ENCODE measurements at regions not wholly inside any gene's neighbourhood (a gene's known extent, or its start where the extent isn't known, plus 50 kb on each side); places are given as distances from the start of the nearest gene placed in this dataset.
A peak's percentile ranks its signal among the peaks of the same experiment; 100 is the strongest.

GRCh38 chr13:109874484-109875454, 88.4 kb upstream of the IRS2 start:
- H3K36me3 ChIP-seq (ENCODE audit: control insufficient read depth, insufficient read depth, low read length), result no peaks in the 10 kb centered on the region
- H3K4me1 ChIP-seq (ENCODE audit: control insufficient read depth, insufficient read depth, low read length, poor library complexity, severe bottlenecking), result no peaks in the 10 kb centered on the region
- H3K27ac ChIP-seq (ENCODE audit: low read depth, low read length, severe bottlenecking), result no peak overlapping the region
- WGBS, 2 experiments (ENCODE audit: insufficient coverage in 2 of 2), result 87 to 94% methylated on average over 4 to 5 of the region's 6 CpGs
- no peaks in the 10 kb centered on the region for H3K9me3 ChIP-seq (ENCODE audit: control insufficient read depth, low read length)
- no peak overlapping the region for H3K4me3 ChIP-seq (ENCODE audit: extremely low read depth, insufficient read depth, low read length, poor library complexity, severe bottlenecking)

GRCh38 chr13:109873351-109874123, 87.2 kb upstream of the IRS2 start:
- 92 to 95% methylated on average over 10 to 17 of the region's 17 CpGs for WGBS, 2 experiments (ENCODE audit: insufficient coverage in 2 of 2)
- H3K4me1 ChIP-seq (ENCODE audit: control insufficient read depth, insufficient read depth, low read length, poor library complexity, severe bottlenecking), result no peaks in the 10 kb centered on the region

GRCh38 chr13:109872864-109873263, 86.5 kb upstream of the IRS2 start:
- Histone ChIP-seq H3K27ac (ENCODE audit: low read depth, low read length, severe bottlenecking) (no peak overlapping the region), H3K9me3 (ENCODE audit: control insufficient read depth, low read length) (no peaks in the 10 kb centered on the region), H3K4me1 (ENCODE audit: control insufficient read depth, insufficient read depth, low read length, poor library complexity, severe bottlenecking) (no peaks in the 10 kb centered on the region), H3K36me3 (ENCODE audit: control insufficient read depth, insufficient read depth, low read length) (no peaks in the 10 kb centered on the region), H3K4me3 (ENCODE audit: extremely low read depth, insufficient read depth, low read length, poor library complexity, severe bottlenecking) (no peak overlapping the region)
- no CpG with 5 or more reads among the region's 1 CpG for WGBS, 2 experiments (ENCODE audit: insufficient coverage in 2 of 2)

More at GRCh38 chr13:109873351-109874123, 87.2 kb upstream of the IRS2 start:
- no peaks in the 10 kb centered on the region for H3K9me3 ChIP-seq (ENCODE audit: control insufficient read depth, low read length)
- H3K27ac ChIP-seq (ENCODE audit: low read depth, low read length, severe bottlenecking), result no peak overlapping the region
- H3K36me3 ChIP-seq (ENCODE audit: control insufficient read depth, insufficient read depth, low read length), result no peaks in the 10 kb centered on the region
- no peak overlapping the region for H3K4me3 ChIP-seq (ENCODE audit: extremely low read depth, insufficient read depth, low read length, poor library complexity, severe bottlenecking)

GRCh38 chr13:109870696-109871370, 84.5 kb upstream of the IRS2 start:
- H3K4me1 ChIP-seq (ENCODE audit: control insufficient read depth, insufficient read depth, low read length, poor library complexity, severe bottlenecking), result no peaks in the 10 kb centered on the region
- no peaks in the 10 kb centered on the region for H3K36me3 ChIP-seq (ENCODE audit: control insufficient read depth, insufficient read depth, low read length)
- 80 to 88% methylated on average over 2 to 3 of the region's 9 CpGs for WGBS, 2 experiments (ENCODE audit: insufficient coverage in 2 of 2)

GRCh38 chr13:109870274-109870673, 83.9 kb upstream of the IRS2 start:
- Histone ChIP-seq H3K4me1 (ENCODE audit: control insufficient read depth, insufficient read depth, low read length, poor library complexity, severe bottlenecking) (no peaks in the 10 kb centered on the region), H3K4me3 (ENCODE audit: extremely low read depth, insufficient read depth, low read length, poor library complexity, severe bottlenecking) (no peak overlapping the region), H3K27ac (ENCODE audit: low read depth, low read length, severe bottlenecking) (no peak overlapping the region), H3K36me3 (ENCODE audit: control insufficient read depth, insufficient read depth, low read length) (no peaks in the 10 kb centered on the region), H3K9me3 (ENCODE audit: control insufficient read depth, low read length) (no peaks in the 10 kb centered on the region)
- 98 to 100% methylated on average over 6 of the region's 6 CpGs for WGBS, 2 experiments (ENCODE audit: insufficient coverage in 2 of 2)

More at GRCh38 chr13:109870696-109871370, 84.5 kb upstream of the IRS2 start:
- Histone ChIP-seq H3K27ac (ENCODE audit: low read depth, low read length, severe bottlenecking) (no peak overlapping the region), H3K9me3 (ENCODE audit: control insufficient read depth, low read length) (no peaks in the 10 kb centered on the region), H3K4me3 (ENCODE audit: extremely low read depth, insufficient read depth, low read length, poor library complexity, severe bottlenecking) (no peak overlapping the region)

GRCh38 chr13:109869312-109870237, 83.2 kb upstream of the IRS2 start:
- no peak overlapping the region for H3K4me3 ChIP-seq (ENCODE audit: extremely low read depth, insufficient read depth, low read length, poor library complexity, severe bottlenecking)
- 94 to 95% methylated on average over 38 to 43 of the region's 43 CpGs for WGBS, 2 experiments (ENCODE audit: insufficient coverage in 2 of 2)
- peak overlapping the region; percentile 16 for H3K27ac ChIP-seq (ENCODE audit: low read depth, low read length, severe bottlenecking)
- H3K36me3 ChIP-seq (ENCODE audit: control insufficient read depth, insufficient read depth, low read length), result no peaks in the 10 kb centered on the region
- no peaks in the 10 kb centered on the region for H3K9me3 ChIP-seq (ENCODE audit: control insufficient read depth, low read length)
- H3K4me1 ChIP-seq (ENCODE audit: control insufficient read depth, insufficient read depth, low read length, poor library complexity, severe bottlenecking), result no peaks in the 10 kb centered on the region

GRCh38 chr13:109868578-109869311, 82.4 kb upstream of the IRS2 start:
- H3K9me3 ChIP-seq (ENCODE audit: control insufficient read depth, low read length), result no peaks in the 10 kb centered on the region
- peak overlapping the region; percentile 16 for H3K27ac ChIP-seq (ENCODE audit: low read depth, low read length, severe bottlenecking)
- no peaks in the 10 kb centered on the region for H3K4me1 ChIP-seq (ENCODE audit: control insufficient read depth, insufficient read depth, low read length, poor library complexity, severe bottlenecking)
- H3K4me3 ChIP-seq (ENCODE audit: extremely low read depth, insufficient read depth, low read length, poor library complexity, severe bottlenecking), result no peak overlapping the region
- WGBS, 2 experiments (ENCODE audit: insufficient coverage in 2 of 2), result 86 to 90% methylated on average over 1 of the region's 3 CpGs
- H3K36me3 ChIP-seq (ENCODE audit: control insufficient read depth, insufficient read depth, low read length), result no peaks in the 10 kb centered on the region

- no peak overlapping the region for H3K4me3 ChIP-seq (ENCODE audit: extremely low read depth, insufficient read depth, low read length, poor library complexity, severe bottlenecking)
- no peaks in the 10 kb centered on the region for H3K4me1 ChIP-seq (ENCODE audit: control insufficient read depth, insufficient read depth, low read length, poor library complexity, severe bottlenecking)
- WGBS, 2 experiments (ENCODE audit: insufficient coverage in 2 of 2), result 100% methylated on average over 1 of the region's 2 CpGs; no CpG with 5 or more reads in 1 of the 2 experiments
- no peak overlapping the region for H3K27ac ChIP-seq (ENCODE audit: low read depth, low read length, severe bottlenecking)
- H3K36me3 ChIP-seq (ENCODE audit: control insufficient read depth, insufficient read depth, low read length), result no peaks in the 10 kb centered on the region
- H3K9me3 ChIP-seq (ENCODE audit: control insufficient read depth, low read length), result no peaks in the 10 kb centered on the region
Measured at GRCh38 chr13:109867766-109868165, 81.4 kb upstream of the IRS2 start.

GRCh38 chr13:109862627-109863026, 76.2 kb upstream of the IRS2 start:
- no peaks in the 10 kb centered on the region for H3K36me3 ChIP-seq (ENCODE audit: control insufficient read depth, insufficient read depth, low read length)
- no peak overlapping the region for H3K27ac ChIP-seq (ENCODE audit: low read depth, low read length, severe bottlenecking)
- 100% methylated on average over 1 of the region's 2 CpGs; no CpG with 5 or more reads in 1 of the 2 experiments for WGBS, 2 experiments (ENCODE audit: insufficient coverage in 2 of 2)
- H3K9me3 ChIP-seq (ENCODE audit: control insufficient read depth, low read length), result no peaks in the 10 kb centered on the region
- H3K4me3 ChIP-seq (ENCODE audit: extremely low read depth, insufficient read depth, low read length, poor library complexity, severe bottlenecking), result no peak overlapping the region
- no peaks in the 10 kb centered on the region for H3K4me1 ChIP-seq (ENCODE audit: control insufficient read depth, insufficient read depth, low read length, poor library complexity, severe bottlenecking)

Measured in mesodermal cell (in vitro differentiated cells).